Sigmoid colon (tissue), 6 donors: ENCODE measurements at regions not wholly inside any gene's neighbourhood (a gene's known extent, or its start where the extent isn't known, plus 50 kb on each side); places are given as distances from the start of the nearest gene placed in this dataset.

ENCODE experiments used
- DNase-seq: peaks from one replicate; pipeline ENCODE4 v3.0.0-alpha.2; 2019
- H3K27ac ChIP-seq, 4 donors: fragments of 200-600 bp; sonication (generic); one replicate each; pipeline ENCODE4 v1.5.1; 2016 to 2019; ENCODE audit warnings: mild to moderate bottlenecking in 1 of 4
- H3K27me3 ChIP-seq, 3 donors: fragments of 200-600 bp; sonication (generic); one replicate each; pipeline ENCODE4 v1.5.1; 2019; ENCODE audit warnings: mild to moderate bottlenecking in 1 of 3
- H3K36me3 ChIP-seq, 4 donors: fragments of 200-600 bp; sonication (generic); one replicate each; pipeline ENCODE4 v1.5.1; 2016 to 2019
- H3K4me1 ChIP-seq, 4 donors: fragments of 200-600 bp; sonication (generic); one replicate each; pipeline ENCODE4 v1.5.1; 2017 to 2019
- H3K4me3 ChIP-seq, 4 donors: fragments of 200-600 bp; sonication (generic); one replicate each; pipeline ENCODE4 v1.5.1; 2017 to 2019; ENCODE audit warnings: mild to moderate bottlenecking in 2 of 4, moderate library complexity in 1 of 4
- H3K9me3 ChIP-seq, 4 donors: fragments of 200-600 bp in 3 of 4; sonication (generic) in 3 of 4; one replicate each; pipeline versions ENCODE4 v1.5.1 to v1.6.1; 2013 to 2019
- EP300 ChIP-seq, 4 donors: sonication (generic); formaldehyde crosslinking; IDR thresholded peaks; one replicate each; pipeline ENCODE4 v1.6.1; 2017; ENCODE audit warnings: antibody characterized with exemption in 4 of 4
- POLR2A ChIP-seq, 2 donors: fragments of 450-650 bp; IDR thresholded peaks; one replicate each; pipeline ENCODE4 v1.6.1; 2016; ENCODE audit warnings: antibody characterized with exemption in 2 of 2, mild to moderate bottlenecking in 2 of 2, moderate library complexity in 2 of 2
- POLR2AphosphoS5 ChIP-seq, 4 donors: sonication (generic); formaldehyde crosslinking; IDR thresholded peaks; one replicate each; pipeline ENCODE4 v1.6.1; 2017; ENCODE audit warnings: antibody characterized with exemption in 4 of 4
- WGBS, 2 donors: extraction: QIAGEN DNeasy Blood & Tissue Kit; methylation state at CpG; one replicate each; pipeline ENCODE4 v1.1.7; 2013; 5-methylcytosine and 5-hydroxymethylcytosine counted together
- intact Hi-C: fragments of 100-400 bp; cut with DNase I; formaldehyde crosslinking; loops from one replicate; pipeline ENCODE4 v1.15.1; 2023
- TF ChIP-seq, protein P1 (sequence below), 4 experiments: fragments of 450-650 bp in 3 of 4; fragments of 200-600 bp in 1 of 4; IDR thresholded peaks; one replicate each; pipeline ENCODE4 v1.5.1; 2016 to 2019; ENCODE audit warnings: antibody characterized with exemption in 4 of 4, mild to moderate bottlenecking in 3 of 4, moderate library complexity in 2 of 4
- donor health status: healthy with polysubstance abuse.
- donor health status: healthy.

DNA sequence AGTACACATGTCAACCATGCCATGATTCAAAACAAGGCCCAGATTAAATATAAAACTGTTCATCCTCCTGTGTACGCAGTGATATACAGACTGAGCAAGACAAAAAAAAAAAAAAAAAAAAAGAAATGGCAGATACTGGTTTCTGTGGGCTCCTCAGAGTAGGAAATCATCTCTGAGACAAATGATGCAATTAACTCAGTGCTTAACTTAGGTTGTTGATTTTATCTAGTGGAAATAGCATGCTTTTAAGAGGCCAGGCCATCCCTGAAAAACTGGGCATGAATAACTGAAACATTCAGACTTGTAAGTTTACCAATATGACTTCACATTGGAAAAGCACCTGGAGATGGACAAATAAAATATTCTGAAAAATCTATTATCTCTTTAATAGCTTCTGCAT is 69.0 kb downstream of the DKK1 start:
- no peak overlapping the region for H3K4me3 ChIP-seq
- no peaks in the 10 kb centered on the region for H3K36me3 ChIP-seq
- no peak overlapping the region for H3K27ac ChIP-seq
- DNase-seq = no peak
- no peaks in the 10 kb centered on the region for H3K27me3 ChIP-seq
- no peaks in the 10 kb centered on the region for H3K9me3 ChIP-seq
- intact Hi-C loops = no loop called here
- H3K4me1 ChIP-seq = no peaks in the 10 kb centered on the region
- WGBS, 2 donors = 67 to 80% methylated on average over 1 of the region's 1 CpG
- TF ChIP-seq POLR2A (IDR thresholded peaks at IDR 0.05) (no peak), EP300 (IDR thresholded peaks at IDR 0.05) (no peak), POLR2AphosphoS5 (IDR thresholded peaks at IDR 0.05) (no peak)
- TF ChIP-seq, protein P1, sequence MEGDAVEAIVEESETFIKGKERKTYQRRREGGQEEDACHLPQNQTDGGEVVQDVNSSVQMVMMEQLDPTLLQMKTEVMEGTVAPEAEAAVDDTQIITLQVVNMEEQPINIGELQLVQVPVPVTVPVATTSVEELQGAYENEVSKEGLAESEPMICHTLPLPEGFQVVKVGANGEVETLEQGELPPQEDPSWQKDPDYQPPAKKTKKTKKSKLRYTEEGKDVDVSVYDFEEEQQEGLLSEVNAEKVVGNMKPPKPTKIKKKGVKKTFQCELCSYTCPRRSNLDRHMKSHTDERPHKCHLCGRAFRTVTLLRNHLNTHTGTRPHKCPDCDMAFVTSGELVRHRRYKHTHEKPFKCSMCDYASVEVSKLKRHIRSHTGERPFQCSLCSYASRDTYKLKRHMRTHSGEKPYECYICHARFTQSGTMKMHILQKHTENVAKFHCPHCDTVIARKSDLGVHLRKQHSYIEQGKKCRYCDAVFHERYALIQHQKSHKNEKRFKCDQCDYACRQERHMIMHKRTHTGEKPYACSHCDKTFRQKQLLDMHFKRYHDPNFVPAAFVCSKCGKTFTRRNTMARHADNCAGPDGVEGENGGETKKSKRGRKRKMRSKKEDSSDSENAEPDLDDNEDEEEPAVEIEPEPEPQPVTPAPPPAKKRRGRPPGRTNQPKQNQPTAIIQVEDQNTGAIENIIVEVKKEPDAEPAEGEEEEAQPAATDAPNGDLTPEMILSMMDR (IDR thresholded peaks at IDR 0.05) = no peak

DNA sequence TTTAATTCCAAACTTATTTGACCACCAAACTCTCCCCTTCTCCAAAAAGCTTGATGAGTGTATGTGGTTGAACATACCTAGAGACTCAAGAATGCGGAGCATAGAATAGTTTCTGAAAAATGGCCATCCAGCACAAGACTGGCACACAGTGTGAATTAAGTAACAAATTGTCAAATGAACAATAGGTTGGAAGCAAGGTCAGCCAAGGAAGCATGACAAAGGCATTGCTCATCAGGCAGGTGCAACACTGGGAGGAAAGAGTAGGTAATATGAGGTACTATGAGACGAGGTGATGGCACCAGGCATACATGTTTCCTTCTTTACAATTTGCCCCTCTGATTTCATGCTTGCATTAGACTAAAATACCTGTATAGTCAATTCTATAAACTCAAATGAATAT is 73.7 kb downstream of the DKK1 start:
- H3K4me3 ChIP-seq = no peak overlapping the region
- 47 to 59% methylated on average over 2 of the region's 2 CpGs for WGBS, 2 donors
- no peaks in the 10 kb centered on the region for H3K27me3 ChIP-seq
- TF ChIP-seq, protein P1 (IDR thresholded peaks at IDR 0.05) = no peak
- no peaks in the 10 kb centered on the region for H3K36me3 ChIP-seq
- no peaks in the 10 kb centered on the region for H3K9me3 ChIP-seq
- H3K27ac ChIP-seq = no peak overlapping the region
- intact Hi-C loops = no loop called here
- no peak for DNase-seq
- no peaks in the 10 kb centered on the region for H3K4me1 ChIP-seq

DNA sequence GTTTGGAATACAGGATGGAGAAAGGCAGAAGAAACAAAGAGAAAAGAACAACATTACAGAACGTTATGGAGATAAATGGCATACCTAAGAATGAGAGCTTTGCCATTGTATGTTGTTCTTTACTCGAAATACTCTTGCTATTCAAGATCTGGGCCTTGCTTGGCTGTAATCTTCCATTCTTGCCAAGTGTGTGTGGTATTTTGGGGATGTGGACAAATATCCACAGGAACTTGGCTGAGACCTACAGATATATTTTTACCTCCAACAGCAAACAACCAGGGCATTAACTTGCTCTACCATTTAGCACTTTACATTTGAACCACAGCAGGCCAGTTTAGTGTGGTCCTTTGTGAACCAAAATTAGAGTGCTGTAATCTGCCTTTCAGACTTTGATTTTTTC is 76.3 kb downstream of the DKK1 start:
- 49 to 63% methylated on average over 2 of the region's 2 CpGs for WGBS, 2 donors
- intact Hi-C loops = no loop called here
- Histone ChIP-seq H3K36me3 (no peaks in the 10 kb centered on the region), H3K4me1 (no peaks in the 10 kb centered on the region), H3K4me3 (no peak overlapping the region), H3K27ac (no peak overlapping the region), H3K9me3 (no peaks in the 10 kb centered on the region), H3K27me3 (no peaks in the 10 kb centered on the region)
- no peak for TF ChIP-seq POLR2A (IDR thresholded peaks at IDR 0.05)
- no peak for TF ChIP-seq POLR2AphosphoS5 (IDR thresholded peaks at IDR 0.05)
- TF ChIP-seq EP300 (IDR thresholded peaks at IDR 0.05) = no peak
- TF ChIP-seq, protein P1 (IDR thresholded peaks at IDR 0.05) = no peak
- no peak for DNase-seq

DNA sequence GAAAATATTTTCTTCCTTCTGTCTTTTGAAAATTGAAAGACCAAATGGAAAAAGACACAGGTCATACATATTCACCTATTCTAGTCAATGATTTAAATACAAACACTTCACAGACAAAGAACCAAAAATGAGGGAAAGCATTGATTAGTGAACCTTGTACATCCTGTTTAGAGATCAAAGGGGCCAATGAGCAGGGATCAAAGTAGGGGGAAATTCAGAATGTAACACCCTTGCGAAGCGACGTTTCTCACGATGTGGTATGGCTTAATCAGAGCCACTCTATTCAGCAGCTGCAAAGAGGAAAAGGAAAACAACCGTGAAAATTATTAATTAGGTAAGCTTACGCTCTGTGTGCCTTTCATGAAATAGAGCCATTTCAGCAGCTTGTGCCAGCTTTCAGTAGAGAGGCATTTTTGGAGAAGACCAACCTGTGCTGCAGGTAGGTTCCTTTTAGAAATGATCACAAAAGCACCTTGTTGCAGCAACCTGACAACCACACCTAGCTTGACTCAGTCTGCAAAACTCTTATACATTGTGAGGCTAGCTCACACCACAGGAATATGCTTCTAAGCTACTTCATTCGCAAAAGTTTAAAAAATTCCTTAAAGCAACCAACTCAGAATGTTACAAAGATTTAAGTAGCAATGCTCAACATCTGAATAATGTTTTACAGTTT is 78.0 kb downstream of the DKK1 start:
- 66 to 76% methylated on average over 7 of the region's 7 CpGs for WGBS, 2 donors
- TF ChIP-seq, protein P1 (IDR thresholded peaks at IDR 0.05) = no peak
- TF ChIP-seq EP300 (IDR thresholded peaks at IDR 0.05) = no peak
- no peak for TF ChIP-seq POLR2AphosphoS5 (IDR thresholded peaks at IDR 0.05)
- TF ChIP-seq POLR2A (IDR thresholded peaks at IDR 0.05) = no peak
- DNase-seq = no peak
- no peaks in the 10 kb centered on the region for H3K4me1 ChIP-seq
- H3K9me3 ChIP-seq = no peaks in the 10 kb centered on the region
- H3K4me3 ChIP-seq = no peak overlapping the region
- H3K27me3 ChIP-seq = no peaks in the 10 kb centered on the region
- no peaks in the 10 kb centered on the region for H3K36me3 ChIP-seq
- intact Hi-C loops = no loop called here
- no peak overlapping the region for H3K27ac ChIP-seq

DNA sequence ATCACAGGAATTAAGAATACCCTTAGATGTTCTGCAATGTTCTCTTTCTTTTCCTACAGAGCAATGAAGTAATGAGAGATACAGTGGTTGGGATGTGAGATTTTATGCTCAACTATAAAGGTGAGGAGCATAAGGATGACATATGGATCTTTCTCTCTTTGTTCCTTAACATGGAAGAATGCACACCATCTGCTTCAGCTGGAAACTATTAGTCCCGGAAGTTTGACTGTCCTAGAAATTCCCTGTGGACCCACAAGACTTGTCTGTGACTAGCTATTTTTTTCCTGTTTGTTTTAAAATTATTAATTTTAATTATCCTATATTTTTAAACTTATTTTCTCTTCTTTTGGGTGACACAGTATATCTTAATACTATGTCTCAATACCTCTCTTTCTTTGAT is 80.2 kb downstream of the DKK1 start:
- DNase-seq = no peak
- intact Hi-C loops = no loop called here
- TF ChIP-seq POLR2AphosphoS5 (IDR thresholded peaks at IDR 0.05) (no peak), EP300 (IDR thresholded peaks at IDR 0.05) (no peak), POLR2A (IDR thresholded peaks at IDR 0.05) (no peak)
- TF ChIP-seq, protein P1 (IDR thresholded peaks at IDR 0.05) = no peak
- Histone ChIP-seq H3K36me3 (no peaks in the 10 kb centered on the region), H3K27ac (no peak overlapping the region), H3K9me3 (no peaks in the 10 kb centered on the region), H3K4me3 (no peak overlapping the region), H3K27me3 (no peaks in the 10 kb centered on the region), H3K4me1 (no peaks in the 10 kb centered on the region)
- WGBS, 2 donors = 87 to 90% methylated on average over 1 of the region's 1 CpG
